Endodermal cell (in vitro differentiated cells): ENCODE measurements at regions not wholly inside any gene's neighbourhood (a gene's known extent, or its start where the extent isn't known, plus 50 kb on each side); places are given as distances from the start of the nearest gene placed in this dataset.

ENCODE experiments used
- DNase-seq: peaks from one replicate; pipeline ENCODE4 v3.0.0-alpha.2; 2017
- H3K27ac ChIP-seq: 2 replicates; pipeline ENCODE4 v1.5.1; 2013; ENCODE audit warnings: mild to moderate bottlenecking, low read depth, low read length, moderate library complexity
- H3K27me3 ChIP-seq: 2 replicates; pipeline ENCODE4 v1.6.1; 2013; ENCODE audit warnings: mild to moderate bottlenecking, low read length, moderate library complexity; ENCODE audit not compliant: insufficient read depth, control insufficient read depth, poor library complexity, severe bottlenecking
- H3K36me3 ChIP-seq: 2 replicates; pipeline ENCODE4 v1.7.0; 2013; ENCODE audit warnings: mild to moderate bottlenecking, low read length, moderate library complexity; ENCODE audit not compliant: control insufficient read depth, insufficient read depth
- H3K4me1 ChIP-seq: one replicate; pipeline ENCODE4 v1.7.0; 2013; ENCODE audit warnings: low read length; ENCODE audit not compliant: control insufficient read depth, insufficient read depth
- H3K4me3 ChIP-seq: 2 replicates; pipeline ENCODE4 v1.5.1; 2013; ENCODE audit warnings: mild to moderate bottlenecking, low read length, moderate library complexity
- H3K9ac ChIP-seq: 2 replicates; pipeline ENCODE4 v1.6.1; 2013; ENCODE audit warnings: mild to moderate bottlenecking, low read length, moderate library complexity; ENCODE audit not compliant: poor library complexity, severe bottlenecking; ENCODE audit errors: extremely low read depth
- H3K9me3 ChIP-seq: 2 replicates; pipeline ENCODE4 v1.6.1; 2013; ENCODE audit warnings: mild to moderate bottlenecking, low read length, moderate library complexity; ENCODE audit not compliant: control insufficient read depth
- H3K27ac Mint-ChIP-seq: 2 replicates; pipeline ENCODE4 v1.8.0; 2020; ENCODE audit warnings: mixed read lengths
- H3K27me3 Mint-ChIP-seq: 2 replicates; pipeline ENCODE4 v1.8.0; 2021; ENCODE audit warnings: mild to moderate bottlenecking, mixed read lengths; ENCODE audit not compliant: insufficient read depth
- H3K36me3 Mint-ChIP-seq: 2 replicates; pipeline ENCODE4 v1.8.0; 2020; ENCODE audit warnings: low read depth, mixed read lengths
- H3K4me1 Mint-ChIP-seq: 2 replicates; pipeline ENCODE4 v1.8.0; 2020; ENCODE audit warnings: mixed read lengths
- H3K4me3 Mint-ChIP-seq: 2 replicates; pipeline ENCODE4 v1.8.0; 2020; ENCODE audit warnings: mild to moderate bottlenecking, moderate library complexity, mixed read lengths
- H3K9me3 Mint-ChIP-seq: 2 replicates; pipeline ENCODE4 v1.8.0; 2020; ENCODE audit warnings: mild to moderate bottlenecking, mixed read lengths
- CTCF ChIP-seq: fragments of 200-600 bp; sonication (generic); conservative IDR thresholded peaks from 2 replicates; pipeline ENCODE4 v1.5.0; 2021; ENCODE audit warnings: antibody characterized with exemption, mild to moderate bottlenecking
- WGBS, 2 experiments: methylation state at CpG; one replicate each; pipeline versions ENCODE4 v1.1.5 to v1.1.7; 2013; ENCODE audit warnings: missing lambda C conversion rate in 2 of 2, mixed read lengths in 1 of 2; ENCODE audit not compliant: insufficient coverage in 1 of 2, insufficient read length in 1 of 2; 5-methylcytosine and 5-hydroxymethylcytosine counted together

DNA sequence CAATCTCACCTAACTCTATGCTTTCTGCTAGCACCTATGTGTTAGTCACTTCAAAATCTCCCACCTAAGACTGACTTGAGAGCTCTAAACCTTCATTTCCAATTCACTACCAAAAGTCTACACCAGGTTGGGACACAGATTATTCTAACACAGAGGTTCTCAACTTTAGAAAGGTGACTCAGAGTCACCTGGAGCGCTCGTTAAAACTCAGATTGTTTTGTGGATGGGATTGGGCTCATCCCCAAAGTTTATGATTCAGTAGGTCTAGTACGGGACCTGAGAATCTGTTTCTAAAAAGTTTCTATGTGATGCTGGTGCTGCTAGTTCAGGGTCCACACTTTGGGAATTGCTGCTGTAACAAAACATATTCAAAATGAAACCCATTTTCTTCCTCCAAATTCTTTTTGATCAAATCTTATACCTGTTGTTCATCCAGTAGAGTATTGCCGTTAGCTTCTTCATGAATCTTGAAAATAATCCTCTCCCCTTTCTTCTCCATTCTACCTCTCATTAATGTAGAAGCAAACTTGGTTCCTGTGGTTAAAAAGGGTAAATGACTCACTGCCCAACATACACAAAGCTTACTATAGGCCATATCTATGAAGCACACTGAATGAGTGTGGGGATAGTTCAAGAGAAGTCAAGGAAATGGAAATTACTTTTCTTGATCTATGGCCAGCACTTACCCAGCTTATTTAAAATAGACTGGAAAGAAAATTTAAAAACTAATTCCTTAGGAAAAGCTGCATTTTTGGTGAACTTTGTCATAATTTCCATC lies 206.7 kb downstream of the KIF21A start:
- Mint-ChIP-seq H3K4me3 (no peak overlapping the region), H3K4me1 (peaks cover 13% of the 10 kb centered on the region), H3K27me3 (no peaks in the 10 kb centered on the region), H3K36me3 (no peaks in the 10 kb centered on the region), H3K9me3 (no peaks in the 10 kb centered on the region), H3K27ac (no peak overlapping the region)
- Histone ChIP-seq H3K27me3 (no peaks in the 10 kb centered on the region), H3K36me3 (no peaks in the 10 kb centered on the region), H3K9me3 (no peaks in the 10 kb centered on the region), H3K4me1 (no peaks in the 10 kb centered on the region), H3K9ac (no peak overlapping the region), H3K27ac (no peak overlapping the region), H3K4me3 (no peak overlapping the region)
- no peak for TF ChIP-seq CTCF
- DNase-seq: no peak
- WGBS, 2 experiments: 88 to 100% methylated on average over 1 to 4 of the region's 4 CpGs

GRCh38 chr12:39230086-39230485 lies 212.8 kb downstream of the KIF21A start:
- H3K27me3 ChIP-seq: no peaks in the 10 kb centered on the region

GRCh38 chr12:39227218-39227617 lies 215.7 kb downstream of the KIF21A start:
- no peak for DNase-seq
- H3K27me3 ChIP-seq: no peaks in the 10 kb centered on the region
- Mint-ChIP-seq H3K9me3 (peaks cover 4% of the 10 kb centered on the region), H3K36me3 (no peaks in the 10 kb centered on the region), H3K27ac (no peak overlapping the region), H3K4me1 (no peaks in the 10 kb centered on the region), H3K4me3 (no peak overlapping the region), H3K27me3 (no peaks in the 10 kb centered on the region)
- H3K27ac ChIP-seq: no peak overlapping the region
- whole genome bisulfite sequencing, 2 experiments: 86 to 100% methylated on average over 1 to 2 of the region's 2 CpGs
- no peaks in the 10 kb centered on the region for H3K36me3 ChIP-seq
- H3K4me1 ChIP-seq: no peaks in the 10 kb centered on the region
- H3K9me3 ChIP-seq: no peaks in the 10 kb centered on the region
- no peak overlapping the region for H3K4me3 ChIP-seq
- TF ChIP-seq CTCF: no peak
- no peak overlapping the region for H3K9ac ChIP-seq

More at GRCh38 chr12:39230086-39230485, 212.8 kb downstream of the KIF21A start:
- no peaks in the 10 kb centered on the region for H3K36me3 Mint-ChIP-seq
- DNase-seq: no peak
- Histone ChIP-seq H3K4me3 (no peak overlapping the region), H3K36me3 (no peaks in the 10 kb centered on the region), H3K9me3 (no peaks in the 10 kb centered on the region), H3K4me1 (no peaks in the 10 kb centered on the region), H3K27ac (no peak overlapping the region), H3K9ac (no peak overlapping the region)
- H3K27ac Mint-ChIP-seq: no peak overlapping the region
- H3K27me3 Mint-ChIP-seq: no peaks in the 10 kb centered on the region
- no peaks in the 10 kb centered on the region for H3K4me1 Mint-ChIP-seq
- no peak for TF ChIP-seq CTCF
- H3K9me3 Mint-ChIP-seq: no peaks in the 10 kb centered on the region
- WGBS, 2 experiments: 82 to 97% methylated on average over 2 to 3 of the region's 3 CpGs
- no peak overlapping the region for H3K4me3 Mint-ChIP-seq
